ENCODE measurements at regions not wholly inside any gene's neighbourhood (a gene's known extent, or its start where the extent isn't known, plus 50 kb on each side); places are given as distances from the start of the nearest gene placed in this dataset.

DNA sequence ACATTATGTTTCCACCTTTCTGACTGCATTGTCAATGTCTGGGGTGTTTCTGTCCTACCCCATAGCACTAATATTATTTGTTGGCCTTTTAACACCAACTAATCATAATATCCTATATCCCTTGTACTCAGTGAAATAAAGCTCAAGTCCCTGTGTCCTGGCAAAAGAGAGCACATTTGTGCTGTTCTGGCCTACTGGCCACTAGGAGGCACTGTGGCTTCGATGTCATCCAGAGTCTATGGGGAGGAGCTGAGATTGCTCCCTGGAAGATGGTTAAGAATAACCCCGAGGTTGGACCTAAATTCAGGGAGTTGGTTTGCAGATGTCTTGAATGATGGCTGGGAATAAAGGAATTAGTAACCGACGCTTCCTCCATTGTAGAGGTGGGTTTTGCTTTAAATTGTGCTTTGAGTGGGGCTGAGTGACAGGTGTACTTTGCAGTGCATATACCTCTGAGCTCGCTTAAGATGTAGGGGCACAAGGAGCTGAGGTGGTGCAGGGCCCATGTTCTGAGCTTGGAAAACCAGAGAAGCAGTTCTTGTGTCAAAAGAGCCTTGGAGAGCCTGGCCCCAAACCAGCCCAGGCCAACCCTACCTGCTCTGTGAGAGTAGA, 191.2 kb upstream of the PRSS1 start:
- Histone ChIP-seq H3K27me3 (replicated peaks in 1 of 2; ENCODE audit: control insufficient read depth in 2 of 2, extremely low read depth in 1 of 2, insufficient read depth in 2 of 2, low read length in 1 of 2) (peaks cover 0 to 3% of the 10 kb centered on the region in 2 experiments), H3K4me3 (ENCODE audit: control insufficient read depth in 1 of 2, extremely low read depth in 1 of 2, low read length in 1 of 2) (peak overlapping the region in 1 of 2 donors; percentile 6), H3K27ac (ENCODE audit: low read length) (no peak overlapping the region), H3K9me3 (no peaks in the 10 kb centered on the region), H3K4me1 (ENCODE audit: control insufficient read depth in 1 of 2, extremely low read depth in 1 of 2, insufficient read depth in 2 of 2, low read length in 2 of 2) (no peaks in the 10 kb centered on the region), H3K36me3 (ENCODE audit: control insufficient read depth in 2 of 2, extremely low read depth in 1 of 2, insufficient read depth in 1 of 2, low read length in 1 of 2) (no peaks in the 10 kb centered on the region)
- Mint-ChIP-seq H3K27ac (peak overlapping the region in 1 of 2 donors; percentile 3), H3K4me3 (peak overlapping the region in 2 of 3 donors; percentile 47 to 57), H3K36me3 (no peaks in the 10 kb centered on the region), H3K9me3 (no peaks in the 10 kb centered on the region), H3K4me1 (peaks cover 0 to 3% (median 3%) of the 10 kb centered on the region in 3 donors), H3K27me3 (peaks cover 6 to 9% of the 10 kb centered on the region in 2 donors)
- ChIA-PET POLR2A (no interaction called here), CTCF (interaction anchor here (0.6 to 1.3 kb wide), 16 partner anchors 13 to 926 kb away, joined by 3 to 10 read pairs (median 4); no protein-coding TSS in a partner anchor)
- peak; percentile 71 to 86 (median 73) for ATAC-seq (replicated peaks in 1 of 4)
- 37% methylated on average over 3 of the region's 5 CpGs for WGBS (ENCODE audit: insufficient coverage)
- DNase-seq: peak in 32 of 35 experiments; percentile 11 to 74 (median 40)

DNA sequence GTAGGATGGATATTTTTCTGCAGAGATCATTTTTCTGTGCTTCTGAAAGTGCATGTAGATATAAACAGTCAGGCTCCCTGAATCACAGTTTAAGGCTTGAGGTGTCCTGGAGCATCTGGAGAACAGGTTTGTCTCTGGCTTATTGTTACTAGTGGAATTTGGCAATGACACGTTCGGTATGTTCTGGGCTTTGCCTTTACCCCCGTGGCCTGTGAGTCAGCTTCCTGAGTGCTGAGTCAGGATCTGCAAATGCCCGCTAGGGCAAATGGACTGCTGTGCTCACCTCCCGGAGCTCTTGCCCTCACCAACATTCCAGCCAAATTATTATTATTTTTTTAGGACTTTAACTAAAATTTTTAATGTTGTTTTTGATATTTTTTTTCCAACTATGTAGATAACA, 192.5 kb upstream of the PRSS1 start:
- no peak overlapping the region for H3K27ac Mint-ChIP-seq
- POLR2A ChIA-PET: no interaction called here
- no peak overlapping the region for H3K4me3 Mint-ChIP-seq

DNA sequence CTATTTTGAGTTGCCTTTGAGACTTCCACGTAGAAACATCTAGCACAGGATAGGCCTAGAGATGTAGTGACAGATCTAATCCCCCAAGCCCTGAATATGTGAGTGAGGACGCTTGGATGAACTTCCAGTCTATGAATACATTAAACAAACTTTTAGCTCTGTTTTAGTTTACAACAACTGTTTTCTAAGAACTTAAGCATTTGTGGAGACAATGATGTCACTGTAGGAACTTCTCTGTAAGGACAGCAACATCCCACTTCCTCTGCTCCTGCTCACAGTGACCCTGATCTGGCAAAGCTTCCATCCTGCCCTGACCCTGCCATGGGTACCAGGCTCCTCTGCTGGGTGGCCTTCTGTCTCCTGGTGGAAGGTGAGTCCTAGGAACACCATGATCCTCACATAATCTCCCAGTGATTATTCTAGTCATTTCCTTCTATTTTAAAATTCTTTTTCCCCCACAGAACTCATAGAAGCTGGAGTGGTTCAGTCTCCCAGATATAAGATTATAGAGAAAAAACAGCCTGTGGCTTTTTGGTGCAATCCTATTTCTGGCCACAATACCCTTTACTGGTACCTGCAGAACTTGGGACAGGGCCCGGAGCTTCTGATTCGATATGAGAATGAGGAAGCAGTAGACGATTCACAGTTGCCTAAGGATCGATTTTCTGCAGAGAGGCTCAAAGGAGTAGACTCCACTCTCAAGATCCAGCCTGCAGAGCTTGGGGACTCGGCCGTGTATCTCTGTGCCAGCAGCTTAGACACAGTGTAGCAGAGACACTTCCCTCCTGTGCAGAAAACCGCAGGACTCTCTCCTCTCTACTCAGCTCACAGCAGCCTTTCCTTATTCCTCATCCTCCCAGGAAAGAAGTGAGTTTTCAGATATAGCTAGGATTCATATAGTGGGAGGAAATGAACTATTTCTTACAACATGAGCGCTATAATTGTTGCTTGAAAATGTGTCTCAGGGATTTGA, 194.4 kb upstream of the PRSS1 start:
- Mint-ChIP-seq H3K27ac (peak overlapping the region; percentile 15 to 28), H3K4me1 (peaks cover 0 to 3% (median 3%) of the 10 kb centered on the region in 3 donors), H3K9me3 (no peaks in the 10 kb centered on the region), H3K36me3 (no peaks in the 10 kb centered on the region), H3K4me3 (peak overlapping the region in 1 of 3 donors; percentile 47), H3K27me3 (peaks cover 3% of the 10 kb centered on the region in 2 donors)
- ChIA-PET POLR2A (interaction anchor here in 1 of 2 donors (0.6 kb wide), 1 partner anchor 24 kb away, joined by 7 read pairs; no protein-coding TSS in a partner anchor), CTCF (interaction anchor here in 1 of 2 donors (1.0 kb wide), 1 partner anchor 71 kb away, joined by 3 read pairs; no protein-coding TSS in a partner anchor)
- Histone ChIP-seq H3K27me3 (replicated peaks in 1 of 2; ENCODE audit: control insufficient read depth in 2 of 2, extremely low read depth in 1 of 2, insufficient read depth in 2 of 2, low read length in 1 of 2) (peaks cover 0 to 3% of the 10 kb centered on the region in 2 experiments), H3K9me3 (no peaks in the 10 kb centered on the region), H3K27ac (ENCODE audit: low read length) (no peak overlapping the region), H3K4me1 (ENCODE audit: control insufficient read depth in 1 of 2, extremely low read depth in 1 of 2, insufficient read depth in 2 of 2, low read length in 2 of 2) (no peaks in the 10 kb centered on the region), H3K4me3 (ENCODE audit: control insufficient read depth in 1 of 2, extremely low read depth in 1 of 2, low read length in 1 of 2) (no peak overlapping the region), H3K36me3 (ENCODE audit: control insufficient read depth in 2 of 2, extremely low read depth in 1 of 2, insufficient read depth in 1 of 2, low read length in 1 of 2) (no peaks in the 10 kb centered on the region)
- ATAC-seq (replicated peaks in 1 of 4) (no peak), DNase-seq (no peak)
- WGBS (ENCODE audit: insufficient coverage): no CpG with 5 or more reads among the region's 10 CpGs

More for the DNA sequence above, 192.5 kb upstream of the PRSS1 start:
- no peak overlapping the region for H3K4me3 ChIP-seq (ENCODE audit: control insufficient read depth in 1 of 2, extremely low read depth in 1 of 2, low read length in 1 of 2)
- H3K9me3 ChIP-seq: no peaks in the 10 kb centered on the region
- CTCF ChIA-PET: interaction anchor here in 1 of 2 donors (0.9 kb wide), 1 partner anchor 22 kb away, joined by 4 read pairs; no protein-coding TSS in a partner anchor
- ATAC-seq (replicated peaks in 1 of 4) (peak in 1 of 4 experiments; percentile 45), DNase-seq (peak in 1 of 35 experiments; percentile 12)
- H3K4me1 ChIP-seq (ENCODE audit: control insufficient read depth in 1 of 2, extremely low read depth in 1 of 2, insufficient read depth in 2 of 2, low read length in 2 of 2): no peaks in the 10 kb centered on the region
- H3K27me3 ChIP-seq (replicated peaks in 1 of 2; ENCODE audit: control insufficient read depth in 2 of 2, extremely low read depth in 1 of 2, insufficient read depth in 2 of 2, low read length in 1 of 2): peaks cover 0 to 3% of the 10 kb centered on the region in 2 experiments
- Mint-ChIP-seq H3K9me3 (no peaks in the 10 kb centered on the region), H3K27me3 (peaks cover 3% of the 10 kb centered on the region in 2 donors), H3K36me3 (no peaks in the 10 kb centered on the region), H3K4me1 (peaks cover 0 to 3% (median 3%) of the 10 kb centered on the region in 3 donors)
- WGBS (ENCODE audit: insufficient coverage): 53% methylated on average over 3 of the region's 5 CpGs
- no peaks in the 10 kb centered on the region for H3K36me3 ChIP-seq (ENCODE audit: control insufficient read depth in 2 of 2, extremely low read depth in 1 of 2, insufficient read depth in 1 of 2, low read length in 1 of 2)
- H3K27ac ChIP-seq (ENCODE audit: low read length): no peak overlapping the region

DNA sequence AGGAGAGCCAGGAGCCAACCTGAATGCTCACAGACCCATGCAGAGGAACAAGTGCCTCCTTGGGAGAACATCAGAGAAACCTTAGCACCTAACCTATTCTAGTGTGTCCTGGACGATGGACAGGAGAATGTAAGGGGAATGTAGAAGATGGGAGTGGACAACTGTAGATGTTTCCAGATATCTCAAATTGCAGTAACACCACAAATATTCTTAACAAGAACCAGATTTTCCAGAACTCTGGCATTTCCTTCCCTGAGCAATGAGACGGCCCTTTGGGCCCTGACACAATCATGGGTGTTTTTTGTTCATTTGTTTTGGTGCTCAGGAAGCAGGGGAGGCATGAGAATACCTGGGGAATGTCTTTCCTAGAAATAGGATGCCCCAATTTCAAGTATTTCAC, 196.1 kb upstream of the PRSS1 start:
- H3K4me3 ChIP-seq (ENCODE audit: control insufficient read depth in 1 of 2, extremely low read depth in 1 of 2, low read length in 1 of 2): no peak overlapping the region
- POLR2A ChIA-PET: no interaction called here
- DNase-seq: no peak
- Mint-ChIP-seq H3K27me3 (peaks cover 0 to 3% of the 10 kb centered on the region in 2 donors), H3K36me3 (no peaks in the 10 kb centered on the region), H3K4me1 (peaks cover 0 to 3% (median 3%) of the 10 kb centered on the region in 3 donors), H3K27ac (no peak overlapping the region), H3K4me3 (no peak overlapping the region), H3K9me3 (no peaks in the 10 kb centered on the region)
- H3K4me1 ChIP-seq (ENCODE audit: control insufficient read depth in 1 of 2, extremely low read depth in 1 of 2, insufficient read depth in 2 of 2, low read length in 2 of 2): no peaks in the 10 kb centered on the region
- no peak for ATAC-seq (replicated peaks in 1 of 4)
- H3K36me3 ChIP-seq (ENCODE audit: control insufficient read depth in 2 of 2, extremely low read depth in 1 of 2, insufficient read depth in 1 of 2, low read length in 1 of 2): no peaks in the 10 kb centered on the region
- H3K27ac ChIP-seq (ENCODE audit: low read length): no peak overlapping the region
- no peaks in the 10 kb centered on the region for H3K9me3 ChIP-seq
- CTCF ChIA-PET: interaction anchor here in 1 of 2 donors (1.5 kb wide), 1 partner anchor 35 kb away, joined by 3 read pairs; no protein-coding TSS in a partner anchor
- WGBS (ENCODE audit: insufficient coverage): no CpG with 5 or more reads among the region's 2 CpGs
- peaks cover 0 to under 1% of the 10 kb centered on the region in 2 experiments for H3K27me3 ChIP-seq (replicated peaks in 1 of 2; ENCODE audit: control insufficient read depth in 2 of 2, extremely low read depth in 1 of 2, insufficient read depth in 2 of 2, low read length in 1 of 2)

DNA sequence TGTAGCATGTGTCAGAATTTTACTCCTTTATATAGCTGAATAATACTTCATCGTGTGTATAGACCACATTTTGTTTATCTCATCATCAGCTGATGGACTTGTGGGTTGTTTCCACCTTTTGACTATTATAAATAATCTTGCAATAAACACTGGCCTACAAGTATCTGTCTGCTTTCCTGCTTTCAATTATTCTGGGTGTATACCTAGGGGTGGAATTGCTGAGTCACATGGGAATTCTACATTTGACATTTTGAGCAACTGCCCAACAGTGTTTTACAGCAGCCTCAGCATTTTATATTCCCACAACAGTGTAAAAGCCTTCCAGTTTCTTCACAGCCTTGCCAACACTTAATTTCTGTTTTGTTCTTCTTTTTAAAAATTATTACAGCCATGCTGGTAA, 200.3 kb upstream of the PRSS1 start:
- no peaks in the 10 kb centered on the region for H3K9me3 ChIP-seq
- Mint-ChIP-seq H3K4me3 (no peak overlapping the region), H3K36me3 (no peaks in the 10 kb centered on the region), H3K4me1 (no peaks in the 10 kb centered on the region), H3K27me3 (no peaks in the 10 kb centered on the region), H3K27ac (no peak overlapping the region), H3K9me3 (no peaks in the 10 kb centered on the region)
- no peaks in the 10 kb centered on the region for H3K27me3 ChIP-seq (replicated peaks in 1 of 2; ENCODE audit: control insufficient read depth in 2 of 2, extremely low read depth in 1 of 2, insufficient read depth in 2 of 2, low read length in 1 of 2)
- POLR2A ChIA-PET: no interaction called here
- no peak overlapping the region for H3K4me3 ChIP-seq (ENCODE audit: control insufficient read depth in 1 of 2, extremely low read depth in 1 of 2, low read length in 1 of 2)
- no peaks in the 10 kb centered on the region for H3K4me1 ChIP-seq (ENCODE audit: control insufficient read depth in 1 of 2, extremely low read depth in 1 of 2, insufficient read depth in 2 of 2, low read length in 2 of 2)
- no CpG with 5 or more reads among the region's 1 CpG for WGBS (ENCODE audit: insufficient coverage)
- no peak overlapping the region for H3K27ac ChIP-seq (ENCODE audit: low read length)
- CTCF ChIA-PET: no interaction called here
- H3K36me3 ChIP-seq (ENCODE audit: control insufficient read depth in 2 of 2, extremely low read depth in 1 of 2, insufficient read depth in 1 of 2, low read length in 1 of 2): no peaks in the 10 kb centered on the region
- DNase-seq (no peak), ATAC-seq (replicated peaks in 1 of 4) (no peak)

DNA sequence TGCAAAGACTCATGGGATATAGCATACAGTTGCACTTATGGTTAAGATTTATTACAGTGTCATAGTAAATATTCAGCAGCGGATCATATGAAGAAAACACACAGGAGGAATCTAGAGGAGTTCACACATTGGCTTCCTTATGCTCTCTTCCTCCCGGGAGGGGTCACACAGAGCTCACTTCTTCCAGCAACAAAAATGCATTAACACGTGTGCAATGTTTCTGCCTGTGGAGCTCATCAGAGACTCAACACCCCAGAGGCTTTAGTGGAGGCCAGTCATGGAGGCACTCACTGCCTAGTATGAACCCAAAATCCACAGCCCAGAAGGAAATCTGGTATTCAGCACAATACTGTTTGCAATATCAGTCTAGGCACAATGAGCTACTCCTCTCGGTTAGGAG, 202.8 kb upstream of the PRSS1 start:
- POLR2A ChIA-PET: no interaction called here
- Mint-ChIP-seq H3K36me3 (no peaks in the 10 kb centered on the region), H3K4me1 (peaks cover 0 to 6% (median 0%) of the 10 kb centered on the region in 3 donors), H3K27ac (no peak overlapping the region), H3K27me3 (no peaks in the 10 kb centered on the region), H3K4me3 (no peak overlapping the region), H3K9me3 (no peaks in the 10 kb centered on the region)
- no peaks in the 10 kb centered on the region for H3K9me3 ChIP-seq
- peaks cover 0 to 2% of the 10 kb centered on the region in 2 experiments for H3K4me1 ChIP-seq (ENCODE audit: control insufficient read depth in 1 of 2, extremely low read depth in 1 of 2, insufficient read depth in 2 of 2, low read length in 2 of 2)
- H3K36me3 ChIP-seq (ENCODE audit: control insufficient read depth in 2 of 2, extremely low read depth in 1 of 2, insufficient read depth in 1 of 2, low read length in 1 of 2): no peaks in the 10 kb centered on the region
- no peaks in the 10 kb centered on the region for H3K27me3 ChIP-seq (replicated peaks in 1 of 2; ENCODE audit: control insufficient read depth in 2 of 2, extremely low read depth in 1 of 2, insufficient read depth in 2 of 2, low read length in 1 of 2)
- H3K27ac ChIP-seq (ENCODE audit: low read length): no peak overlapping the region
- DNase-seq: no peak
- CTCF ChIA-PET: interaction anchor here (0.7 to 1.2 kb wide), 3 partner anchors 13 to 816 kb away, joined by 4 to 5 read pairs (median 4); no protein-coding TSS in a partner anchor
- no peak overlapping the region for H3K4me3 ChIP-seq (ENCODE audit: control insufficient read depth in 1 of 2, extremely low read depth in 1 of 2, low read length in 1 of 2)
- whole genome bisulfite sequencing (ENCODE audit: insufficient coverage): 71% methylated on average over 2 of the region's 4 CpGs
- no peak for ATAC-seq (replicated peaks in 1 of 4)

Measured in T-cell (primary cell).